Inferior parietal cortex (tissue), 1 donor: ENCODE measurements at regions not wholly inside any gene's neighbourhood (a gene's known extent, or its start where the extent isn't known, plus 50 kb on each side); places are given as distances from the start of the nearest gene placed in this dataset.

Experiments
- DNase-seq: peaks from one replicate; pipeline ENCODE4 v3.0.0-alpha.2; 2016; ENCODE audit errors: extremely low spot score

DNA sequence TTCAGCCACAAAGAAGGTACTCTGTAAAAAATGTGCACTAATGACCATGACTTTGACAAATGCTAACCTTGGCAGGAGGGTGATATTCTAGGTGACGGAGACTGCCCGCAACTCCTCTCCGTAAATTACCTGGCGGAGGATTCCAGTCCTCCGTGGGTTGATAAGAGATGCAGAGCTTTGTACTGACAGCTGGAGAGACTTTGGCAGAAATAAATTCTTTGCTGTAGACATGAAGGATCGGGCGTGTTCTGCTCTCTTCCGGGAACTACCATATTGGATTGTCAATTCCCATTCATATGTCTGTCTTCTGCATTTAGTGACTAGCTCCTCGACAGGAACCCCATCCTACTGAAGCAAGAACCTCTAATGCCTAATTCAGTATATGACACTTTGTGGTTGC lies 158.3 kb upstream of the KAZN start:
- no peak for DNase-seq

- no peak for DNase-seq
Measured at GRCh38 chr1:14440731-14441130, 157.8 kb upstream of the KAZN start.

GRCh38 chr1:14441302-14441741 lies 157.2 kb upstream of the KAZN start:
- DNase-seq: no peak

DNA sequence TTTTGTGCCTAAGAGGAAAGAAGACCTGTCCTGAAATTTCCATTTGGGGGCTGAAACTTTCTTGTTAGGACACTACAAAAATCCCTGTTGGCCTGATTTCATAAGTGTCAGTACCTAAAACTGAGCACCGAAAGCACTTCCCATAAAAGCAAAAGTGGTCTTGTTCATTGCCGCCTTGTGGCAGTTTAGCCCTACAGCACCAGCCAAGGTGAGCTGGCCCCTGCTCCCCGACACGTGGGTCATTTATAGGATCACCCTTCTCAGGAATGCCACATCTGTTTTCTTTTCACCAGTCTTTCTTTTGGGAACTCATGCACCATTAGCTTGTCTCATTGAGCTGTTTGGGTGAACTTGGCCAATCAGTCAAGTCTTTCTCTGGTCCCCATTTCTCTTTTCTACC lies 155.8 kb upstream of the KAZN start:
- DNase-seq: no peak

DNA sequence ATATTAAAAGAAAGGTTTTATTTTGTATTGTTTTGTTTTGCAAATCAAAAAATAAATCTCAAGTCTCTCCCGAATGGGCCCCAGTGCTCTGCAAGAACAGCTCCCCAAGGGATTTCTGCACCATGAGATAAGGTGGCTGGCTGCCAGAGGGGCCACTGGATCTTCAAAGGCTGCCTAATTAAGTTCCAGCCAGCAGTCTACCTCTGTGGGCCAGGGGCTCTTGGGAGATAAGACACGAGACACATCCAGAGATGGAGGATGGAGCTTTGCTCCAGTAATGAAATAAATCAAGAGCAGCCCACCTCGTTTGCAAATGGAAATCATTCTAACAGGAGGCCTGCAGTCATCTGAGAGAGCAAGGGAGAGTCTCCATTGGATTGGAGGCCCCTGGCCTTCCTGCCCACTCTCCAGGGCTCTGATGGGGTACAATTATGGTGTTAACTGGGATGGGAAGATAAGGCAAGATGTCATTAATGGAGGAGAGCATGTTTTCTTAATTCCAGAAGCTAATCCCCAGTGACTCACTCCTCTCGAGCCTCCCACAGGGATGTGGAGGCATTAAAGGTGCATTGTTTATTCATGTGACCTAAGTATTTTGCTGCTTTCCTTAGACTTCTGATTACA lies 155.2 kb upstream of the KAZN start:
- no peak for DNase-seq

DNA sequence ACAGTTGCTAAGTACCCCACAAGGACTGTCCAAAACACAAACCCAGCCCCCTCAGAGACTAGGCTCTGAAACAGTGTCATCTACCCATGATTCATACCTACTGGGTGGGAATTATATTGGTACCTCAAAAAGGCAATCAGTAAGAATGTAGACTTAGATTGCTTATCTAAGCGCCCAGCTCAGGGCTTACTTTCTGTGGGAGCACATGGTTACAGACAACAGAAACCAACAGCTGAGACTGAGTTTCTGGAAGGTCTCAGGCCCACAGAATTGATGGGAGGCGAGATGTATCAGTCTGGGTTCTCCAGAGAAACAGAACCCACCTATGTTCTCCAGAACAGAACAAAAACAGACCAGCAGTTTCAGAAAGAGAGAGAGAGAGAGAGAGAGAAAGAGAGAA lies 147.3 kb upstream of the KAZN start:
- DNase-seq: no peak

- no peak for DNase-seq
Measured at GRCh38 chr1:14452551-14452950, 145.9 kb upstream of the KAZN start.

DNA sequence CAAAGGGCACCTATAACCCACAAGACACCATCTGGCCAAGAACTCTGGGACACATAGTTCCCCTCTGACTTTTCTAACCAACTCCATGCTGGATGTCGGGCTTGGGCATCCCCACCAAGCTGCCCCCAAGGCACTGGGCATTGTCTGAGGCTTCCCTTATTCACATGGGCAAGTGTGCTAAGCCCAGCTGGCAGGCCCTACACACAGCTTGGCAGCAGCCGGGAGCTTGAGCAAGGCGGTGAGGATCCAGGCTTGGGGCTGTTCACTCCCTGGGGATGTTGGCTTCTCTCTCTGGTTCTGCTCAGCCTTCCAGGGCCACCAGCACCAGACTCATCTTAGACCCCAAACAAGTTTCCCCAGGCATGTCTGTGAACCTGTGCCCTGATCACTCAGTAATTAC lies 138.3 kb upstream of the KAZN start:
- DNase-seq: no peak

- no peak for DNase-seq
Measured at GRCh38 chr1:14462851-14463250, 135.6 kb upstream of the KAZN start.

GRCh38 chr1:14466006-14466405 lies 132.5 kb upstream of the KAZN start:
- DNase-seq: no peak

DNA sequence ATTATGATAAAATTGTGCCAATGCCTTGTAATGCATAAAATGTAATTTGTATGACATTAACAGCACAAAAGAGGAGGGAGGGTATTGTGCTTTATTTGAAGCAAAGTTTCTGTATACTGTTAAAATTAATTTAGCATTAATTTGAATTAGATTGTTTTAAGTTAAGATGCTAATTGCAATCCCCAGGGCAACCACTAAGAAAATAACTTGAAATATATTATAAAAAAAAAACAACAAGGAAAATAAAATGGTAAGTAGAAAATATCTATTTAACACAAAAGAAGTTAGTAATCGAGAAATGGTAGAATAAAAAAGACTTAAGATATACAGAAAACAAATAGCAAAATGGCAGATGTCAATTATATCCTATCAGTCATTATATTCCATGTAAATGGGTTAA lies 131.4 kb upstream of the KAZN start:
- no peak for DNase-seq

GRCh38 chr1:14468751-14469150 lies 129.7 kb upstream of the KAZN start:
- DNase-seq: no peak

GRCh38 chr1:14470802-14471201 lies 127.7 kb upstream of the KAZN start:
- DNase-seq: no peak

GRCh38 chr1:14474856-14475255 lies 123.6 kb upstream of the KAZN start:
- DNase-seq: no peak

GRCh38 chr1:14476170-14476955 lies 122.1 kb upstream of the KAZN start:
- no peak for DNase-seq

DNA sequence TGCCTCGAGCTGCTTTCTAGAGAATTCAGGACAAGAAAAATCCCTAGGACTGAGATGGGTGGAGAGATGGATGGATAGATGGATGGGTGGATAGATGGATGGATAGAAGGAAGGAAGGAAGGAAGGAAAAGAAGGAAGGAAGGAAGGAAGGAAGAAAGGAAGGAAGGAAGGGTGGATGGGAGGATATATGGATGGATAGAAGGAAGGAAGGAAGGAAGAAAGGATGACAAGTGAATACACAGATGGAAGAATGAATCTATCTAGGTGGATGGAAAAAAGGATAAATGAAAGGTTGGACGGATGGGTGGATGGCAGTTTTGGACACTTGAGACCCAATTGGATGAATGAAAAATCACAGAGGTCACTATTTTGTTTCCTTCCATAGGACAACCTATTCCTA lies 120.4 kb upstream of the KAZN start:
- no peak for DNase-seq

DNA sequence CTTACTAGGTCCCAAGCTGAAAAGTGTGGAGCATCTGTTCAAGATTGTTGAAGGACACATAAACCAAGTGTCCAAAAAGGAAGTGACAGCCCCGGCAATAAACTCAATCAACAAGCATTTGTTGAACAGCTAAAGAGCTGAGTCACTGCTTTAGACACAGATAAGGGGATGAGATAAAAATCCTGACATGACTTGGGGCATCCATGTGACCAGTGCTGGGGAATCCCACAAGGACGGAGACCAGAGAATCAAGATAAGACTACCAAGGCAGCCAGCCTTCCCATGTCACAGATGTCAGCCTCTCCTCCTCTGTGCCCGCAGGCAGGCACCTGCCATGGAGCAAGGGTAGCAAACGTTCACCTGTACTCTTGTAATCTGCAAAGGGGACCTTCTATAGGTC lies 118.6 kb upstream of the KAZN start:
- DNase-seq: no peak

- no peak for DNase-seq
Measured at GRCh38 chr1:14482784-14483450, 115.6 kb upstream of the KAZN start.

- DNase-seq: no peak
Measured at GRCh38 chr1:14485285-14485684, 113.2 kb upstream of the KAZN start.

- no peak for DNase-seq
Measured at GRCh38 chr1:14486401-14487201, 111.9 kb upstream of the KAZN start.

GRCh38 chr1:14487671-14488070 lies 110.8 kb upstream of the KAZN start:
- DNase-seq: no peak

- no peak for DNase-seq
Measured at GRCh38 chr1:14494911-14495310, 103.6 kb upstream of the KAZN start.
